ENCODE measurements at regions not wholly inside any gene's neighbourhood (a gene's known extent, or its start where the extent isn't known, plus 50 kb on each side); places are given as distances from the start of the nearest gene placed in this dataset.

- H3K36me3 Mint-ChIP-seq (ENCODE audit: insufficient read depth), result no peaks in the 10 kb centered on the region
- H3K27ac Mint-ChIP-seq, result no peak overlapping the region
- DNase-seq (no peak), ATAC-seq (replicated peaks) (no peak)
- peaks cover 9 to 11% of the 10 kb centered on the region in 2 donors for H3K27me3 Mint-ChIP-seq
- H3K4me1 Mint-ChIP-seq (ENCODE audit: low read depth in 2 of 2), result no peaks in the 10 kb centered on the region
- H3K9me3 Mint-ChIP-seq, result peaks cover 0 to 3% of the 10 kb centered on the region in 2 donors
- H3K4me3 Mint-ChIP-seq, result no peak overlapping the region
Observed at GRCh38 chr1:164320790-164321731, 237.9 kb upstream of the PBX1 start.

GRCh38 chr1:164325786-164326185 is 233.2 kb upstream of the PBX1 start:
- peaks cover 1 to 2% of the 10 kb centered on the region in 2 donors for H3K27me3 Mint-ChIP-seq
- no peaks in the 10 kb centered on the region for H3K36me3 Mint-ChIP-seq (ENCODE audit: insufficient read depth)
- H3K9me3 Mint-ChIP-seq, result peaks cover 6 to 8% of the 10 kb centered on the region in 2 donors
- no peak overlapping the region for H3K4me3 Mint-ChIP-seq
- H3K4me1 Mint-ChIP-seq (ENCODE audit: low read depth in 2 of 2), result no peaks in the 10 kb centered on the region
- H3K27ac Mint-ChIP-seq, result no peak overlapping the region
- ATAC-seq (replicated peaks) (no peak), DNase-seq (no peak)

GRCh38 chr1:164333387-164333786 is 225.6 kb upstream of the PBX1 start:
- Mint-ChIP-seq H3K9me3 (peaks cover 6 to 8% of the 10 kb centered on the region in 2 donors), H3K4me1 (ENCODE audit: low read depth in 2 of 2) (no peaks in the 10 kb centered on the region), H3K4me3 (no peak overlapping the region), H3K27me3 (no peaks in the 10 kb centered on the region), H3K27ac (no peak overlapping the region), H3K36me3 (ENCODE audit: insufficient read depth) (no peaks in the 10 kb centered on the region)
- ATAC-seq (replicated peaks) (no peak), DNase-seq (no peak)

GRCh38 chr1:164337394-164337793 is 221.6 kb upstream of the PBX1 start:
- Mint-ChIP-seq H3K4me3 (no peak overlapping the region), H3K36me3 (ENCODE audit: insufficient read depth) (no peaks in the 10 kb centered on the region)
- DNase-seq, result no peak

GRCh38 chr1:164337885-164338284 is 221.1 kb upstream of the PBX1 start:
- Mint-ChIP-seq H3K4me1 (ENCODE audit: low read depth in 2 of 2) (no peaks in the 10 kb centered on the region), H3K4me3 (no peak overlapping the region)
- no peak for ATAC-seq (replicated peaks)

More at GRCh38 chr1:164337394-164337793, 221.6 kb upstream of the PBX1 start:
- no peaks in the 10 kb centered on the region for H3K27me3 Mint-ChIP-seq
- no peaks in the 10 kb centered on the region for H3K4me1 Mint-ChIP-seq (ENCODE audit: low read depth in 2 of 2)
- no peak overlapping the region for H3K27ac Mint-ChIP-seq
- ATAC-seq (replicated peaks), result no peak
- H3K9me3 Mint-ChIP-seq, result peaks cover 8 to 13% of the 10 kb centered on the region in 2 donors

GRCh38 chr1:164343189-164343588 is 215.8 kb upstream of the PBX1 start:
- Mint-ChIP-seq H3K4me3 (no peak overlapping the region), H3K27ac (no peak overlapping the region), H3K36me3 (ENCODE audit: insufficient read depth) (no peaks in the 10 kb centered on the region), H3K4me1 (ENCODE audit: low read depth in 2 of 2) (no peaks in the 10 kb centered on the region), H3K9me3 (peaks cover 9 to 25% of the 10 kb centered on the region in 2 donors), H3K27me3 (no peaks in the 10 kb centered on the region)
- no peak for ATAC-seq (replicated peaks)
- no peak for DNase-seq

More at GRCh38 chr1:164337885-164338284, 221.1 kb upstream of the PBX1 start:
- Mint-ChIP-seq H3K27ac (no peak overlapping the region), H3K9me3 (peaks cover 8 to 13% of the 10 kb centered on the region in 2 donors), H3K27me3 (no peaks in the 10 kb centered on the region), H3K36me3 (ENCODE audit: insufficient read depth) (no peaks in the 10 kb centered on the region)
- no peak for DNase-seq

- DNase-seq (no peak), ATAC-seq (replicated peaks) (no peak)
- no peak overlapping the region for H3K4me3 Mint-ChIP-seq
- H3K4me1 Mint-ChIP-seq (ENCODE audit: low read depth in 2 of 2), result no peaks in the 10 kb centered on the region
- H3K9me3 Mint-ChIP-seq, result peaks cover 17 to 30% of the 10 kb centered on the region in 2 donors
- H3K27ac Mint-ChIP-seq, result no peak overlapping the region
- no peaks in the 10 kb centered on the region for H3K27me3 Mint-ChIP-seq
- no peaks in the 10 kb centered on the region for H3K36me3 Mint-ChIP-seq (ENCODE audit: insufficient read depth)
Observed at GRCh38 chr1:164347980-164348379, 211.0 kb upstream of the PBX1 start.

- no peak overlapping the region for H3K4me3 Mint-ChIP-seq
- ATAC-seq (replicated peaks), result no peak
Observed at GRCh38 chr1:164356511-164356910, 202.5 kb upstream of the PBX1 start.

GRCh38 chr1:164360265-164360664 is 198.7 kb upstream of the PBX1 start:
- Mint-ChIP-seq H3K9me3 (peaks cover 7 to 9% of the 10 kb centered on the region in 2 donors), H3K4me3 (no peak overlapping the region), H3K4me1 (ENCODE audit: low read depth in 2 of 2) (no peaks in the 10 kb centered on the region), H3K36me3 (ENCODE audit: insufficient read depth) (no peaks in the 10 kb centered on the region), H3K27ac (no peak overlapping the region), H3K27me3 (no peaks in the 10 kb centered on the region)
- no peak for DNase-seq
- ATAC-seq (replicated peaks), result no peak

More at GRCh38 chr1:164356511-164356910, 202.5 kb upstream of the PBX1 start:
- peaks cover 1 to 13% of the 10 kb centered on the region in 2 donors for H3K9me3 Mint-ChIP-seq
- H3K36me3 Mint-ChIP-seq (ENCODE audit: insufficient read depth), result no peaks in the 10 kb centered on the region
- no peaks in the 10 kb centered on the region for H3K4me1 Mint-ChIP-seq (ENCODE audit: low read depth in 2 of 2)
- H3K27ac Mint-ChIP-seq, result no peak overlapping the region
- H3K27me3 Mint-ChIP-seq, result no peaks in the 10 kb centered on the region
- DNase-seq, result no peak

- Mint-ChIP-seq H3K4me1 (ENCODE audit: low read depth in 2 of 2) (no peaks in the 10 kb centered on the region), H3K36me3 (ENCODE audit: insufficient read depth) (no peaks in the 10 kb centered on the region), H3K27ac (no peak overlapping the region), H3K4me3 (no peak overlapping the region), H3K9me3 (peaks cover 7 to 9% of the 10 kb centered on the region in 2 donors), H3K27me3 (no peaks in the 10 kb centered on the region)
- DNase-seq (no peak), ATAC-seq (replicated peaks) (no peak)
Observed at GRCh38 chr1:164361927-164362326, 197.1 kb upstream of the PBX1 start.

- Mint-ChIP-seq H3K4me3 (no peak overlapping the region), H3K27ac (no peak overlapping the region), H3K9me3 (peaks cover 7 to 14% of the 10 kb centered on the region in 2 donors), H3K36me3 (ENCODE audit: insufficient read depth) (no peaks in the 10 kb centered on the region), H3K27me3 (no peaks in the 10 kb centered on the region), H3K4me1 (ENCODE audit: low read depth in 2 of 2) (no peaks in the 10 kb centered on the region)
- DNase-seq (no peak), ATAC-seq (replicated peaks) (no peak)
Observed at GRCh38 chr1:164363980-164364379, 195.0 kb upstream of the PBX1 start.

GRCh38 chr1:164366014-164366413 is 193.0 kb upstream of the PBX1 start:
- Mint-ChIP-seq H3K4me1 (ENCODE audit: low read depth in 2 of 2) (no peaks in the 10 kb centered on the region), H3K36me3 (ENCODE audit: insufficient read depth) (no peaks in the 10 kb centered on the region), H3K27me3 (no peaks in the 10 kb centered on the region), H3K9me3 (peaks cover 0 to 15% of the 10 kb centered on the region in 2 donors), H3K4me3 (no peak overlapping the region), H3K27ac (no peak overlapping the region)
- DNase-seq, result no peak
- ATAC-seq (replicated peaks), result no peak

- no peak for DNase-seq
Observed at GRCh38 chr1:164369698-164370365, 189.2 kb upstream of the PBX1 start.

GRCh38 chr1:164380893-164381292 is 178.1 kb upstream of the PBX1 start:
- DNase-seq (no peak), ATAC-seq (replicated peaks) (no peak)
- H3K27me3 Mint-ChIP-seq, result no peaks in the 10 kb centered on the region
- H3K36me3 Mint-ChIP-seq (ENCODE audit: insufficient read depth), result no peaks in the 10 kb centered on the region
- peaks cover 5 to 16% of the 10 kb centered on the region in 2 donors for H3K9me3 Mint-ChIP-seq
- no peak overlapping the region for H3K4me3 Mint-ChIP-seq
- H3K27ac Mint-ChIP-seq, result no peak overlapping the region
- H3K4me1 Mint-ChIP-seq (ENCODE audit: low read depth in 2 of 2), result no peaks in the 10 kb centered on the region

More at GRCh38 chr1:164369698-164370365, 189.2 kb upstream of the PBX1 start:
- Mint-ChIP-seq H3K27me3 (no peaks in the 10 kb centered on the region), H3K4me1 (ENCODE audit: low read depth in 2 of 2) (no peaks in the 10 kb centered on the region), H3K27ac (no peak overlapping the region), H3K4me3 (no peak overlapping the region), H3K36me3 (ENCODE audit: insufficient read depth) (no peaks in the 10 kb centered on the region), H3K9me3 (peaks cover 5 to 11% of the 10 kb centered on the region in 2 donors)
- no peak for ATAC-seq (replicated peaks)
